ENCODE measurements at regions not wholly inside any gene's neighbourhood (a gene's known extent, or its start where the extent isn't known, plus 50 kb on each side); places are given as distances from the start of the nearest gene placed in this dataset.

DNA sequence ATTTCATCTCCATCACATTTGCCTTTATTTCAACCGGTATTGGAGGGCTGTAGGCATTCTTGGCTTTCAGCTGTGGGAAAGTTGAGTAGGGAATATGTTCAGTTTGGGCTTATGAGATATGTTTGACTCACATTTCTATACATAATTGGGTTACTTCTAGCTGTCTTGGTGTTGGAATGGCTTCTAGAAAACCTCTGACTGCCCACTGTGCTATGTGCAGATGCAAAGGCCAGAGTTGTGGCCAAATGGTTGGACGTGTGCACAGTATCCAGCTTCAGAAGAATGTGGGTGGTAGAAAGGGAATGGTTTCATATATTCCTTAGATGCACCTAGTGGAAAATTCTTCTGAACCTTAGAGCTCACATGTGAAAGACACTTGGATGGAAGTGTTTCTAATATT, 92.6 kb upstream of the H2AZ1 start:
- intact Hi-C loops (cut with DNase I, micrococcal nuclease) = no loop called here
- CTCF ChIA-PET = no interaction called here

DNA sequence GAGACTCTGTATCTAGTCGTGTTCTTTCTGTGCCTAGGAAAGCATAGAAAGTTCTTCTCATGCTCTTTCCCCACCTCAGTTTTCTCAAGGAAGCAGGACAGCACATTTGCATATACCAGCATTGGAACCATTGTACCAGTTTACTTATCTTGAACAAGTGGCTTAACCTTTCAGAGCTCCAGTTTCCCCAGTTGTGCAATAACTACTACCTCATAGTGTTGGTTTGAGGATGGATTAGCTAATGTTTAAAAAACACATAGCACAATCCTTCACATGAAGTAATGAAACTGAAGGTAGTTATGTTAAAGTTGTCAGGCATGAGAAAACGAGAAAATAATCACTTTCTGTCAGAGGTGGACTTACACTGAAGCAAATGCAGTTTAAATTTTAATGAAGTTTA, 92.2 kb upstream of the H2AZ1 start:
- Histone ChIP-seq H3K4me3 (ENCODE audit: low read length) (no peak overlapping the region), H3K4me1 (ENCODE audit: insufficient read depth, low read length) (no peaks in the 10 kb centered on the region), H3K36me3 (ENCODE audit: insufficient read depth, low read length) (no peaks in the 10 kb centered on the region), H3K27me3 (ENCODE audit: control insufficient read depth in 1 of 2, insufficient read depth in 2 of 2, low read length in 2 of 2) (no peaks in the 10 kb centered on the region), H3K27ac (ENCODE audit: low read depth in 1 of 2, low read length in 2 of 2) (no peak overlapping the region), H3K9me3 (ENCODE audit: control insufficient read depth in 1 of 2, insufficient read depth in 1 of 2, low read length in 2 of 2) (no peaks in the 10 kb centered on the region)
- H3K36me3 Mint-ChIP-seq (ENCODE audit: low read depth) = no peaks in the 10 kb centered on the region
- intact Hi-C loops (cut with DNase I, micrococcal nuclease) = no loop called here
- peaks cover 2% of the 10 kb centered on the region for H3K9me3 Mint-ChIP-seq
- no peak overlapping the region for H3K27ac Mint-ChIP-seq
- no peaks in the 10 kb centered on the region for H3K4me1 Mint-ChIP-seq (ENCODE audit: low read depth)
- ChIA-PET POLR2A (no interaction called here), CTCF (no interaction called here)
- TF ChIP-seq CTCF (IDR thresholded peaks at IDR 0.05) = no peak
- H3K27me3 Mint-ChIP-seq = no peaks in the 10 kb centered on the region
- ATAC-seq (ENCODE audit: poor library complexity) (no peak), DNase-seq (no peak)
- no peak overlapping the region for H3K4me3 Mint-ChIP-seq

More for the DNA sequence above, 92.6 kb upstream of the H2AZ1 start:
- ATAC-seq (ENCODE audit: poor library complexity) = no peak
- no peak overlapping the region for H3K4me3 Mint-ChIP-seq
- Histone ChIP-seq H3K4me1 (ENCODE audit: insufficient read depth, low read length) (no peaks in the 10 kb centered on the region), H3K4me3 (ENCODE audit: low read length) (no peak overlapping the region), H3K27ac (ENCODE audit: low read depth in 1 of 2, low read length in 2 of 2) (no peak overlapping the region), H3K9me3 (ENCODE audit: control insufficient read depth in 1 of 2, insufficient read depth in 1 of 2, low read length in 2 of 2) (no peaks in the 10 kb centered on the region), H3K27me3 (ENCODE audit: control insufficient read depth in 1 of 2, insufficient read depth in 2 of 2, low read length in 2 of 2) (no peaks in the 10 kb centered on the region), H3K36me3 (ENCODE audit: insufficient read depth, low read length) (no peaks in the 10 kb centered on the region)
- no peak for TF ChIP-seq CTCF (IDR thresholded peaks at IDR 0.05)
- no peaks in the 10 kb centered on the region for H3K27me3 Mint-ChIP-seq
- H3K4me1 Mint-ChIP-seq (ENCODE audit: low read depth) = no peaks in the 10 kb centered on the region
- H3K27ac Mint-ChIP-seq = no peak overlapping the region
- H3K36me3 Mint-ChIP-seq (ENCODE audit: low read depth) = no peaks in the 10 kb centered on the region
- POLR2A ChIA-PET = no interaction called here
- no peak for DNase-seq
- H3K9me3 Mint-ChIP-seq = no peaks in the 10 kb centered on the region

- no peak overlapping the region for H3K27ac Mint-ChIP-seq
Observed at GRCh38 chr4:100041646-100042045, 91.6 kb upstream of the H2AZ1 start.

More at GRCh38 chr4:100041646-100042045, 91.6 kb upstream of the H2AZ1 start:
- no peaks in the 10 kb centered on the region for H3K27me3 Mint-ChIP-seq
- no peak overlapping the region for H3K4me3 Mint-ChIP-seq
- Histone ChIP-seq H3K9me3 (ENCODE audit: control insufficient read depth in 1 of 2, insufficient read depth in 1 of 2, low read length in 2 of 2) (no peaks in the 10 kb centered on the region), H3K27ac (ENCODE audit: low read depth in 1 of 2, low read length in 2 of 2) (no peak overlapping the region), H3K36me3 (ENCODE audit: insufficient read depth, low read length) (no peaks in the 10 kb centered on the region), H3K27me3 (ENCODE audit: control insufficient read depth in 1 of 2, insufficient read depth in 2 of 2, low read length in 2 of 2) (no peaks in the 10 kb centered on the region), H3K4me3 (ENCODE audit: low read length) (no peak overlapping the region), H3K4me1 (ENCODE audit: insufficient read depth, low read length) (no peaks in the 10 kb centered on the region)
- no peak for ATAC-seq (ENCODE audit: poor library complexity)
- no peaks in the 10 kb centered on the region for H3K36me3 Mint-ChIP-seq (ENCODE audit: low read depth)
- H3K4me1 Mint-ChIP-seq (ENCODE audit: low read depth) = no peaks in the 10 kb centered on the region
- DNase-seq = no peak
- H3K9me3 Mint-ChIP-seq = peaks cover 2% of the 10 kb centered on the region
- POLR2A ChIA-PET = no interaction called here
- intact Hi-C loops (cut with DNase I, micrococcal nuclease) = no loop called here
- CTCF ChIA-PET = no interaction called here
- TF ChIP-seq CTCF (IDR thresholded peaks at IDR 0.05) = no peak
